ENCODE measurements at regions not wholly inside any gene's neighbourhood (a gene's known extent, or its start where the extent isn't known, plus 50 kb on each side); places are given as distances from the start of the nearest gene placed in this dataset.

DNA sequence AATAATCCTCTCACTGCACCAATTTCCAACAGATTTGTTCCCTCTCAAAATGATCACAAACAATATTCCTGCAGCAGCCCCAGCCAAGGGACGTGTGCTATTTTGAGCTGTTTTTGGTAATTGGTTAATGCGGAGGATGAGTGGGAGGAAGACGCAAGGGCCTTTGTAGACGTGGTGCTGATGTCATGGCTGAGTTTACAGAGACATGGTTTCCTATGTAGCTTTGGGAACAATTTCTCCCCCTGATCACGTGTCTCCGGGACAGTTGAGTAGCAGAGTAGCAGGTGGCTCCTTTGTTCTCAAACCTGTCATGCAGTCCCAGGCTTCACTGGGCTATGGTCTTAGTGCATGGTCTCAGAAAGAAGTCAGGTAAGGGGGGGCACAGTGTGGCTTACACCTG is 183.2 kb upstream of the NECTIN1 start:
- H3K4me3 Mint-ChIP-seq: no peak overlapping the region
- peaks cover 12% of the 10 kb centered on the region for H3K27me3 Mint-ChIP-seq
- H3K27ac Mint-ChIP-seq: no peak overlapping the region
- intact Hi-C loops (cut with micrococcal nuclease): no loop called here
- H3K4me1 Mint-ChIP-seq (ENCODE audit: low read depth): no peaks in the 10 kb centered on the region
- peaks cover 9% of the 10 kb centered on the region for H3K9me3 Mint-ChIP-seq
- no peaks in the 10 kb centered on the region for H3K36me3 Mint-ChIP-seq (ENCODE audit: low read depth)

DNA sequence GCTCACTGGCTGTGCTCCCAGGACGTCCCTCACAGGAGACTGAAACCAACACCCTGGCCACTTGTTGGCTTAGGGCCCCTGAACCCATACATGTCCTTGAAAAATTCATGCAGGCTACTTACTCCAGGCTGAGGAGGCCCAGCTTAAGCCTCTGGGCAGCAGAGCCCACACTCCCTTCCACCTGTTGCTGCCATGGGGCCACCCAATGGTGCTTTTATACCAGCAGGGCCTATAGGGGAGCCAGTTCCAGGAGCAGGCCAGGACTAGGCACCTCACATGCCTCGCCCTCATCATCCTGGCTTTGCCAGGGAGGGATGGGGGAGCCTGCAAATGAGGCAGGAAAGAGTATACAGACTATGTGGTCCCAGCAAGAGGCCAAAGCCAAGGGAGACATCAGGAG is 181.7 kb upstream of the NECTIN1 start:
- H3K4me1 Mint-ChIP-seq (ENCODE audit: low read depth): no peaks in the 10 kb centered on the region
- peaks cover 9% of the 10 kb centered on the region for H3K9me3 Mint-ChIP-seq
- peaks cover 14% of the 10 kb centered on the region for H3K27me3 Mint-ChIP-seq
- H3K36me3 Mint-ChIP-seq (ENCODE audit: low read depth): no peaks in the 10 kb centered on the region
- intact Hi-C loops (cut with micrococcal nuclease): no loop called here
- no peak overlapping the region for H3K27ac Mint-ChIP-seq
- H3K4me3 Mint-ChIP-seq: no peak overlapping the region

DNA sequence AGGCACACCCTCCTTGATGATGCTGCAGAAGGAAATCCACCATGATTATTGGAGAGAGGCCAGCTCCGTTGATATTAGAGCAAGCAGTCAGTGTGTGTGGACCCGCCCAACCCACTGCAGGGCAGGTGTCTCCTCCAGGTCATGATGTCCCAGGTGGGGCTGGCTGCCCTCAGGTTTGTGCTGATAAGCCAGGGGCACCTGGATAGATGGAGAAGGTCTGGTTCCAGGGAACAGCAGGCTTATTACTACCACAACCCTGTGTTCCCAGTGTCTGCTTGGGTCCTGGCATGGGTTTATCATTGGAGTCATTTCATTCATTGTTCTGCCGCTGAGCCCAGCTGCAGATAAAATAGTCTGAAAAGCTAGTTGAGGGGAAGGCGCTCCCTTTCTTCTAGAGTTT is 181.1 kb upstream of the NECTIN1 start:
- Mint-ChIP-seq H3K4me3 (no peak overlapping the region), H3K9me3 (peaks cover 4% of the 10 kb centered on the region), H3K27me3 (peaks cover 14% of the 10 kb centered on the region), H3K27ac (no peak overlapping the region), H3K4me1 (ENCODE audit: low read depth) (no peaks in the 10 kb centered on the region), H3K36me3 (ENCODE audit: low read depth) (no peaks in the 10 kb centered on the region)
- intact Hi-C loops (cut with micrococcal nuclease): no loop called here

DNA sequence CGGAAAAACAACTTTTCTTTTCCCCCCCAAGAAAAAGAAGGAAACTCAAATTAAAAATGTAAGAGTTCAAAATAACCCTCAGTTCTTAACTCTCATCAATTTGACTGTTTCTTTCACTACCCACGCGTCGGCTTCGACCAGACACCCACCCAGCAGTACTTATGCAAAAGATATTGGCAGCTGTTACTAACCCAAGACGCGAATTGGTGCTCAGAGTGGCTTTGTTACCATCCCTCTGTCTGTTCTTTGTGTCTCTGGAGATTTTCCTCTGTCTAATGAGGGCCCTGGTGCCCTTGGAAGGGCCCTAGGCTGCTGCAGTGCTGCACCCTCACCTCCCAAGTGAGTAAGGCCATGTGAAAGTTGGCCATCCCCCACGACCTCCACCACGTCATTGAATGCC is 180.5 kb upstream of the NECTIN1 start:
- H3K27ac Mint-ChIP-seq: no peak overlapping the region
- intact Hi-C loops (cut with micrococcal nuclease): no loop called here
- peaks cover 14% of the 10 kb centered on the region for H3K27me3 Mint-ChIP-seq
- no peaks in the 10 kb centered on the region for H3K9me3 Mint-ChIP-seq
- H3K4me1 Mint-ChIP-seq (ENCODE audit: low read depth): no peaks in the 10 kb centered on the region
- no peak overlapping the region for H3K4me3 Mint-ChIP-seq
- no peaks in the 10 kb centered on the region for H3K36me3 Mint-ChIP-seq (ENCODE audit: low read depth)

DNA sequence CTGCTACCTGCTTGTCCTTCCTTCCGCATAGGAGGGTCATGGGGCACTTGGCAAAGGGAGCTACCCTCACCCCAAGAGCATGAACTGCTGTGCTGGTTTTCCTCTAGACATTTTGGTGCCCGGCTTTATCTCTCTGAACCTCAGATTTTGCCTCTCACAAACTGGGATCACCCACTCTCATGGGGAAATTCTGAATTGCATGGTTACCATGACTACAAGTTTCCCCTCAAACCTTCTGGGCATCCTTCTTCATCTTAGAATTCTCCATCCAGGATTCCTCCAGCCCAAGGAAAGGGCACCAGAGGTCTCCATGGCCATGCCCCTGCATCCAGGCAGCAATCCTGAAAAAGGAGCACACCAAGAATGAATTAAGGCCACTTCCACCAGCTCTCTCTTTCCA is 180.1 kb upstream of the NECTIN1 start:
- no peaks in the 10 kb centered on the region for H3K4me1 Mint-ChIP-seq (ENCODE audit: low read depth)
- H3K36me3 Mint-ChIP-seq (ENCODE audit: low read depth): no peaks in the 10 kb centered on the region

DNA sequence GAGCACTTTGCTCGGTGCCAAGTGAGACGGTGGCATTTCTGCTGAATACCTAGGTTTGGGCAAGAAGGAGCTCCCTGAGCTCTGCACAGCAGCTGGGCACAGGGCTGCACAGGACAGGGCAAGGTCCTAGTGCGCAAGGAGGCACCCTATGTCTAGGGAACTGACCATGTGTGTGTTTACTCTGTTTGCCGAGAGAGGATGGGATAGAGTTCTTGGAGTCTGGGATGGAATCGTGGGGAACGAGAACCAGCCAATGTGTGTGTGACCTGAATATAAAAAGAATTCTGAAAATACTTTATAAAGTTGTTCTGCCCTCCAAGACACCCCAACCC is 179.5 kb upstream of the NECTIN1 start:
- H3K27me3 Mint-ChIP-seq: peaks cover 14% of the 10 kb centered on the region
- no peak overlapping the region for H3K4me3 Mint-ChIP-seq
- intact Hi-C loops (cut with micrococcal nuclease): no loop called here
- no peaks in the 10 kb centered on the region for H3K9me3 Mint-ChIP-seq
- H3K4me1 Mint-ChIP-seq (ENCODE audit: low read depth): no peaks in the 10 kb centered on the region
- no peaks in the 10 kb centered on the region for H3K36me3 Mint-ChIP-seq (ENCODE audit: low read depth)
- H3K27ac Mint-ChIP-seq: no peak overlapping the region

More for the DNA sequence above, 180.1 kb upstream of the NECTIN1 start:
- Mint-ChIP-seq H3K27ac (no peak overlapping the region), H3K27me3 (peaks cover 14% of the 10 kb centered on the region), H3K4me3 (no peak overlapping the region), H3K9me3 (no peaks in the 10 kb centered on the region)
- intact Hi-C loops (cut with micrococcal nuclease): no loop called here

DNA sequence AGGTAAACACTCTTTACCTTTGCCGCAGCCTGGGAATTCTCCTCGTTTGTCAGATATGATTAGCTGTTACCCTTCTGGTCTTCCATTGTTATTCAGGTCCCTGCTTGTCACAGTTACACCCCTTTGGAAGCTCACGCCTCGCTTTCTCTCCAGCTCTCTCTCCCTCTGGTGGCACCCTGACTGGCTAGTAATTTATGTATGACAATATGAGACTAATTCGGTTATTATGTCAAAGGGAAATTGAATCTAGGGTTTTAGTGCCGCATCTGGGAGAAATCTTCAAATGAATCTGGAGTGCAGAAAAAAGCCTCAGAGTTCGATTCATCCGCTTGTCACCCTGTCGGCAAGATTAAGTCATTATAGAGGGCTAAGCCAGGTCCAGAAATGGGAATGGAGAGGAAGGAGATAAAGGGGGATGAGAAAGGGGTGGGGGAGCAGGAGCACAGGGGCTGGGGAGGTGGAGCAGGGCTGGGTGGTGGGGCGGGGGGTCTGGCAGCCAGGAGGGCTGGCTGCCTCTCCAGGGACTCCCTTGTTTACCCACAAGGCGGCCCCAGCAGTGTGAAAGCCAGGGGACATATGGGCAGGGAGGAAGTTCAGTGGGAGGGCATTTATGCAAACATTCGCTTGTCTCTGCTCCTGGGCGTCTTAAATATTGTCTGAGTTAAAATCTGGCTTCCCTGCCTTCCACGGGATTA is 179.0 kb upstream of the NECTIN1 start:
- H3K27me3 Mint-ChIP-seq: peaks cover 14% of the 10 kb centered on the region
- no peaks in the 10 kb centered on the region for H3K4me1 Mint-ChIP-seq (ENCODE audit: low read depth)
- intact Hi-C loops (cut with micrococcal nuclease): no loop called here
- no peak overlapping the region for H3K27ac Mint-ChIP-seq
- no peak overlapping the region for H3K4me3 Mint-ChIP-seq
- H3K36me3 Mint-ChIP-seq (ENCODE audit: low read depth): no peaks in the 10 kb centered on the region
- no peaks in the 10 kb centered on the region for H3K9me3 Mint-ChIP-seq

DNA sequence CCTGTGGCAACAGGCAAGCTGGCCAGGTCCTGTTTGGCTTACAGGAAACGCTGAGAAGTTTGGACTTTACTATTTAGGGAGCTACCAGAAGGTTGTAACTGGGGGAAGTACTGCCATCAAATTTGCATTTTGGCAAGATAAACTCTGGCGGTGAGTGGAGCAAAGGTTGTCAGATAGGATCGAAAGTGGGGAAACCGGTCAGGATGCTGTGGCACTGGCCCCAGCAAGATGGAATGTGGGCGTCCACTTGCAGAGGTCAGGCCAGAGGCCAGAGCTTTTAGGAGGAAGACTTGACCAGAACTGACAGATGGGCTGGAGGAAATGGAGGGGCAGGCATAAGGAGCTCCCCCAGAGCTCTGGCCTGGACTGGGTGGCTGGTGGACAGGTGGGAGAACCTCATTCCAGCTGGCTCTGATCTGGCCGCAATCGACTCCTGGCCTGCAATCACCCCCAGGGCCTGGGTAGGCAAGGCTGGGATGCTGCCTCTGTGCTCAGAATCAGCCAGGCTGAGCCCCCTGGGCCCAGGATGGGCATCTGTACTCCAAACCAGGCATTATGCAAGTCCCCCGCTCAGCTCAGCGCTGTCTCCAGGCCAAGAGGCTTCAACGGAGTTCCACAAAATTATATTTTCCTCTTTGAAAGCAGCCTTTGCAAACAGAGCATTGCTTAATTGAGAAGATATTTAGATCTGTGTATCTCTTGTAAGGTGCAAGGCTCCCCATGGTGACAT is 178.3 kb upstream of the NECTIN1 start:
- Mint-ChIP-seq H3K27ac (no peak overlapping the region), H3K27me3 (peaks cover 14% of the 10 kb centered on the region), H3K9me3 (no peaks in the 10 kb centered on the region), H3K4me3 (no peak overlapping the region), H3K36me3 (ENCODE audit: low read depth) (no peaks in the 10 kb centered on the region), H3K4me1 (ENCODE audit: low read depth) (no peaks in the 10 kb centered on the region)
- intact Hi-C loops (cut with micrococcal nuclease): no loop called here

DNA sequence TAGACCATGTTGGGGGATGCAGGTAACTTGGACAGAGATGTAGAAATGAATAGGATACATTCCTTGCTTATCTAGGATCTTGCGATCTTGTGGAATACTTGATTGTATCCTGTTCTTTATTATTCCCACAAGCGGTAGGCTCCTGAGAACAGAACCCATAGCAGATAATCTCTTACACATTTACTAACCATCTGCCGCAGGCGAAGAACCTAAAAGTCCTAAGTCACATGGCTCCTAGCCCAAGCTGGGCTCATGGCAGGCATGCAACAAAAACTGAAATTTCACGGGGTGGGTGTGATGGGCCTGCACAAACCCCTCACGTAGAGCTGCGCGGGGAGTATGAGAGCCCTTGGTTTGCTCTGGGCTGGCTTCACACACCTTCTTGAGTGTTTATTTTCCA is 177.4 kb upstream of the NECTIN1 start:
- H3K9me3 Mint-ChIP-seq: no peaks in the 10 kb centered on the region
- H3K27ac Mint-ChIP-seq: no peak overlapping the region
- H3K4me3 Mint-ChIP-seq: no peak overlapping the region
- intact Hi-C loops (cut with micrococcal nuclease): no loop called here
- H3K4me1 Mint-ChIP-seq (ENCODE audit: low read depth): no peaks in the 10 kb centered on the region
- peaks cover 14% of the 10 kb centered on the region for H3K27me3 Mint-ChIP-seq
- no peaks in the 10 kb centered on the region for H3K36me3 Mint-ChIP-seq (ENCODE audit: low read depth)

DNA sequence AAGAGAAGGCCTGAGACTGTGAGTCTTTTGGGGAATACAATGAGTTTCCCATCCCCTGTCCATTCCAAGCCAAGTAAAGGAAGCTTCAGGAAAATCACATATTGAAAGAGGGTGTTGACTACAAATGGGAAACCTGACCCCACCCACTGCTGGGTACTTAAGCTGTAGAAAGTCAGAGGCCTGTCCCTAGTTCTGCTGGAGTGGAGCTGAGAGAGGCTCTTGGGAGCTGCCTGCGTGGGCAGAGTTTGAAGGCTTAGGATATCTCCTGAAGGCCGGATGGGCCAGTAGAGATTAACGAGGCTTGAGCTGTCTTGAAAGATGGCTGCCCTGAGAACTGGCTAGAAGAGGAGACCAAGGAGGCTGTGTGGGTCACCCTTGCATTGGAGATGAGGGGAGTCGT is 176.2 kb upstream of the NECTIN1 start:
- no peak overlapping the region for H3K4me3 Mint-ChIP-seq
- intact Hi-C loops (cut with micrococcal nuclease): no loop called here
- no peaks in the 10 kb centered on the region for H3K9me3 Mint-ChIP-seq
- no peak overlapping the region for H3K27ac Mint-ChIP-seq
- no peaks in the 10 kb centered on the region for H3K4me1 Mint-ChIP-seq (ENCODE audit: low read depth)
- no peaks in the 10 kb centered on the region for H3K36me3 Mint-ChIP-seq (ENCODE audit: low read depth)
- peaks cover 14% of the 10 kb centered on the region for H3K27me3 Mint-ChIP-seq

DNA sequence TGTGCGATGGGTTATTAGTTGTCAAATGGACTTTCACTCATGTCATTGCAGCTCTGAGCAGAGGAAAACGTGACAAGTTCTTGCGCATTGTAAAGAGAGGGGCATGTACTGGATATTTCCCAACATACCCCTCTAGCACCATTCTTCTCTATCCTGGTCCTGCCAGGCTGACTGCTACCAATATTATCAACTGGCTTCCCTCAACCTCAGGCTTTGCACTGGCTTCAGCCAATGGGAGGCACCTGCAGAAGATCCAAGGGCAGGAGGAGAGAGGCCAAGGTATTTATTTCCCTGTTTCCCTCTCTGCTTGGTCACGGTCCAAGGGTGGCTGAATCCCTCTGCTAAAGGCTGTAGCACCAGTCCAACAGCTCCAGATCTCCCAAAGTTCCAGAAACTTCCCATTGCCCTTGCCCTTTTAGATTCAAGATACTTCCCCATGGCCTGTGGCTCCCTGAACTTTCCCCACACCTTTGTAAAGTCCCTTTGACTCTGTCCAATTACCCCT is 175.6 kb upstream of the NECTIN1 start:
- H3K27ac Mint-ChIP-seq: no peak overlapping the region
- H3K4me1 Mint-ChIP-seq (ENCODE audit: low read depth): no peaks in the 10 kb centered on the region
- intact Hi-C loops (cut with micrococcal nuclease): no loop called here
- H3K4me3 Mint-ChIP-seq: no peak overlapping the region
- no peaks in the 10 kb centered on the region for H3K9me3 Mint-ChIP-seq
- H3K27me3 Mint-ChIP-seq: peaks cover 14% of the 10 kb centered on the region
- H3K36me3 Mint-ChIP-seq (ENCODE audit: low read depth): no peaks in the 10 kb centered on the region

DNA sequence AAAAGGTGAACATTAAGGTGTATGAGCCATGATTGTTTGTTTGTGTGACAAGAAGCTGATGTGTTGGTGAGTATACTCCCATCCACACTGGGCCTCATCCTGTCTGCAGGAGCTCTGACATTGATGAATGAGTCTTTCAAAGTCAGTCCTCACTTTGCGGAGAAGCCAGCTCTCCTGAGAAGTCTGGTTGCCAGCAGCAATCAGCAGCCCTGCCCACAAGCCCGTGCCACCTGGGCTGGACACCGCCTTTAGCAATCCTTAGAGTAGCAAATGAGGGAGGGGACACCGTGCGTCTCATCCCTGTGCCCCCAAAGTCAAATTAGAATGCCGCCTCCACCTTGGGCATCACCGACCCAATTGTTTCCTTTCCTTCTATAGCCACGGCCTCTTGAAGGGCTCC is 174.8 kb upstream of the NECTIN1 start:
- H3K4me1 Mint-ChIP-seq (ENCODE audit: low read depth): no peaks in the 10 kb centered on the region
- H3K4me3 Mint-ChIP-seq: no peak overlapping the region
- intact Hi-C loops (cut with micrococcal nuclease): no loop called here
- no peak overlapping the region for H3K27ac Mint-ChIP-seq
- peaks cover 13% of the 10 kb centered on the region for H3K27me3 Mint-ChIP-seq
- no peaks in the 10 kb centered on the region for H3K9me3 Mint-ChIP-seq
- no peaks in the 10 kb centered on the region for H3K36me3 Mint-ChIP-seq (ENCODE audit: low read depth)

DNA sequence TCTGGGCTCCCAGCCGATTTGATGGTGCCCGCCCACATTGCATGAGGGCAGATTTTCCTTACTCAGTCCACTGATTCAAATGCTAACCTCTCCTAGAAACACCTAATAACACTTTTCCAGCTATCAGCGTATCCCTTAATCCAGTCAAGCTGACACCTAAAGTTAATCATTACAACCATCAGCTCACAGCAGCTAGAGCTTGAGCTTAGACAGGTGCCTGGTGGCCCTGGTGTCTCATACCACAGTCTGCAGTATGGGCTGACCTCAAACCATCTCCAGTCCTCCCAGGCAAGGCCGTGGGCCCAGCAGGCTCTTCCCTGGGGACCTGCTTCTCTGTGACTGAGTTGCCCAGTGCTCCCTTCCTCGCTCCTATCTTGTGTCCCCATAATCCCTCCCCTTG is 174.4 kb upstream of the NECTIN1 start:
- no peaks in the 10 kb centered on the region for H3K9me3 Mint-ChIP-seq
- no peaks in the 10 kb centered on the region for H3K36me3 Mint-ChIP-seq (ENCODE audit: low read depth)
- H3K27ac Mint-ChIP-seq: no peak overlapping the region
- intact Hi-C loops (cut with micrococcal nuclease): no loop called here
- H3K4me3 Mint-ChIP-seq: no peak overlapping the region
- H3K27me3 Mint-ChIP-seq: peaks cover 10% of the 10 kb centered on the region
- no peaks in the 10 kb centered on the region for H3K4me1 Mint-ChIP-seq (ENCODE audit: low read depth)

DNA sequence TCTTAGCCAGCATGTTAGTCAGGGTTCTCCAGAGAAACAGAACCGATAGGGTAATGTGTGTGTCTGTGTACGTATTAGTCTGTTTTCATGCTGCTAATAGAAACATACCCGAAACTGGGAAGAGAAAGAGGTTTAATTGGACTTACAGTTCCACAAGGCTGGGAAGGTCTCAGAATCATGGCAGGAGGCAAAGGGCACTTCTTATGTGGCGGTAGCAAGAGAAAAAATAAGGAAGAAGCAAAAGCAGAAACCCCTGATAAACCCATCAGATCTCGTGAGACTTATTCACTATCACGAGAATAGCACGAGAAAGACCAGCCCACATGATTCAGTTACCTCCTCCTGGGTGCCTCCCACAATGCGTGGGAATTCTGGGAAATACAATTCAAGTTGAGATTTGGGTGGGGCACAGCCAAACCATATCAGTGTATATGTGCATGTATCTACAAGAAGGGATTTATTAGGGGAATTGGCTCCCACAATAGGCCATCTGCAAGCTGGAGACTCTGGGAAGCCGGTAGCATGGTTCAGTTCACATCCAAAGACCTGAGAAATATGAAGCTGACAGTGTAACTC is 173.7 kb upstream of the NECTIN1 start:
- Mint-ChIP-seq H3K36me3 (ENCODE audit: low read depth) (no peaks in the 10 kb centered on the region), H3K4me3 (no peak overlapping the region), H3K9me3 (no peaks in the 10 kb centered on the region), H3K27me3 (peaks cover 5% of the 10 kb centered on the region), H3K27ac (no peak overlapping the region), H3K4me1 (ENCODE audit: low read depth) (no peaks in the 10 kb centered on the region)
- intact Hi-C loops (cut with micrococcal nuclease): no loop called here
